Cardiac muscle cell (in vitro differentiated cells and primary cell): ENCODE measurements at regions not wholly inside any gene's neighbourhood (a gene's known extent, or its start where the extent isn't known, plus 50 kb on each side); places are given as distances from the start of the nearest gene placed in this dataset.

Experiments
- DNase-seq, 2 donors: peaks; one replicate each; pipeline versions ENCODE4 v3.0.0 to v3.0.0-alpha.2; 2010 to 2017; ENCODE audit warnings: low read depth in 1 of 2, low spot score in 1 of 2
- H3K27ac ChIP-seq: fragments of 200-600 bp; sonication (generic); 2 replicates; pipeline ENCODE4 v1.5.1; 2016
- H3K27me3 ChIP-seq: fragments of 200-600 bp; sonication (generic); 2 replicates; pipeline ENCODE4 v1.6.0; 2016; ENCODE audit warnings: control low read depth
- H3K36me3 ChIP-seq: fragments of 200-600 bp; sonication (generic); 2 replicates; pipeline ENCODE4 v1.5.1; 2016; ENCODE audit warnings: control low read depth
- H3K4me1 ChIP-seq: fragments of 200-600 bp; sonication (generic); 2 replicates; pipeline ENCODE4 v1.8.1; 2017; ENCODE audit warnings: low read depth, mild to moderate bottlenecking, mixed run types
- H3K4me3 ChIP-seq: fragments of 200-600 bp; sonication (generic); 2 replicates; pipeline ENCODE4 v1.5.1; 2016; ENCODE audit warnings: mild to moderate bottlenecking
- H3K9me3 ChIP-seq: fragments of 200-600 bp; sonication (generic); 2 replicates; pipeline ENCODE4 v1.5.1; 2017; ENCODE audit warnings: low read depth, mild to moderate bottlenecking, control low read depth
- CTCF ChIP-seq: IDR thresholded peaks from 2 replicates; pipeline ENCODE4 v1.5.1; 2012; ENCODE audit warnings: low read depth, mild to moderate bottlenecking, low read length

- no peak overlapping the region for H3K4me3 ChIP-seq
- no peak for TF ChIP-seq CTCF
- DNase-seq, result no peak
Observed at GRCh38 chr12:13311551-13311950, 115.0 kb downstream of the EMP1 start.

GRCh38 chr12:13307143-13307816 lies 110.8 kb downstream of the EMP1 start:
- peaks cover 4% of the 10 kb centered on the region for H3K27me3 ChIP-seq
- H3K9me3 ChIP-seq, result no peaks in the 10 kb centered on the region
- TF ChIP-seq CTCF, result no peak
- H3K4me1 ChIP-seq, result no peaks in the 10 kb centered on the region
- DNase-seq, result no peak
- H3K36me3 ChIP-seq, result no peaks in the 10 kb centered on the region
- H3K27ac ChIP-seq, result no peak overlapping the region
- H3K4me3 ChIP-seq, result no peak overlapping the region

More at GRCh38 chr12:13311551-13311950, 115.0 kb downstream of the EMP1 start:
- H3K36me3 ChIP-seq, result no peaks in the 10 kb centered on the region
- H3K9me3 ChIP-seq, result no peaks in the 10 kb centered on the region
- no peaks in the 10 kb centered on the region for H3K4me1 ChIP-seq
- peaks cover 4% of the 10 kb centered on the region for H3K27me3 ChIP-seq
- no peak overlapping the region for H3K27ac ChIP-seq

DNA sequence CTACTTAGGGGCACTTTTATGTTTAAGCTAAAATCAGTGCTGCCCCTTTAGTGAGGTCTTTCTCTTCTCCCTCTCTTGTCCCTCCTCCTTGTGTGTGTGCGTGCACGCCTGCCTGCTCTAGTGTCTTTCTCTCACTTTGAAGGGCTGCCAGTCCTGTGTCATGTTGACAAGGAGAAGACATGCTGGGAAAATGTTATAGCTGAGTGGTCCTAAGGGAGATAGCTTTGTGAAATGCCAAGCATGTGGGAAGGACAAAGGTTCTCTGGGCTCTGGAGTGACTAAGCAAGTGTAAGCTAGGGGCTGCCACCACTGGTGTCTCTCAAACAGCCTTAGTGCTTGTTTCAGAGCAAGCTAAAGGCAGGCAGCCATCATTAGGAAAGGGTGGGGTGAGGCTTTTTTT lies 108.4 kb downstream of the EMP1 start:
- H3K9me3 ChIP-seq, result no peaks in the 10 kb centered on the region

GRCh38 chr12:13299457-13299856 lies 102.9 kb downstream of the EMP1 start:
- no peak for DNase-seq
- H3K27ac ChIP-seq, result no peak overlapping the region
- no peaks in the 10 kb centered on the region for H3K4me1 ChIP-seq
- no peaks in the 10 kb centered on the region for H3K36me3 ChIP-seq
- no peak for TF ChIP-seq CTCF
- H3K27me3 ChIP-seq, result no peaks in the 10 kb centered on the region
- no peaks in the 10 kb centered on the region for H3K9me3 ChIP-seq
- no peak overlapping the region for H3K4me3 ChIP-seq

More for the DNA sequence above, 108.4 kb downstream of the EMP1 start:
- Histone ChIP-seq H3K27me3 (peaks cover 4% of the 10 kb centered on the region), H3K36me3 (no peaks in the 10 kb centered on the region), H3K4me1 (no peaks in the 10 kb centered on the region), H3K27ac (no peak overlapping the region), H3K4me3 (no peak overlapping the region)
- TF ChIP-seq CTCF, result no peak
- DNase-seq, result no peak

GRCh38 chr12:13293096-13293495 lies 96.6 kb downstream of the EMP1 start:
- H3K4me1 ChIP-seq, result no peaks in the 10 kb centered on the region
- no peaks in the 10 kb centered on the region for H3K9me3 ChIP-seq
- no peak overlapping the region for H3K27ac ChIP-seq
- peak in 1 of 2 donors; percentile 16 for DNase-seq
- no peaks in the 10 kb centered on the region for H3K27me3 ChIP-seq
- TF ChIP-seq CTCF, result no peak
- H3K4me3 ChIP-seq, result no peak overlapping the region
- no peaks in the 10 kb centered on the region for H3K36me3 ChIP-seq
